ES-I3 (cell line): ENCODE measurements at regions not wholly inside any gene's neighbourhood (a gene's known extent, or its start where the extent isn't known, plus 50 kb on each side); places are given as distances from the start of the nearest gene placed in this dataset.
"Not testable (repeated sequence)": the region's sequence is repeated elsewhere in the genome, so short reads cannot be mapped to it uniquely, and the experiment has no call there.

Experiments
- H3K36me3 ChIP-seq: 2 replicates; pipeline ENCODE4 v1.6.1; 2013; ENCODE audit warnings: mild to moderate bottlenecking, low read length, control low read depth, moderate library complexity; ENCODE audit not compliant: insufficient read depth
- H3K4me1 ChIP-seq: 2 replicates; pipeline ENCODE4 v1.6.1; 2013; ENCODE audit warnings: mild to moderate bottlenecking, control low read depth, low read length; ENCODE audit not compliant: insufficient read depth
- H3K9ac ChIP-seq: 2 replicates; pipeline ENCODE4 v1.6.1; 2013; ENCODE audit warnings: low read depth, mild to moderate bottlenecking, low read length, moderate library complexity
- H3K9me3 ChIP-seq: 2 replicates; pipeline ENCODE4 v1.6.1; 2013; ENCODE audit warnings: mild to moderate bottlenecking, low read length, moderate library complexity; ENCODE audit not compliant: control insufficient read depth, insufficient read depth

- Histone ChIP-seq H3K9ac (no peak overlapping the region), H3K4me1 (no peaks in the 10 kb centered on the region), H3K9me3 (peaks cover 7% of the 10 kb centered on the region; the same call in 1 of the 2 replicates), H3K36me3 (no peaks in the 10 kb centered on the region)
These were observed 189.8 kb upstream of the DPYD start for GRCh38 chr1:98110674-98111073.

- H3K9ac ChIP-seq, H3K36me3 ChIP-seq, H3K9me3 ChIP-seq, H3K4me1 ChIP-seq: not testable (repeated sequence)
These were observed 187.5 kb upstream of the DPYD start for GRCh38 chr1:98108378-98108777.

- no peaks in the 10 kb centered on the region for H3K36me3 ChIP-seq
- peaks cover 7% of the 10 kb centered on the region; the same call in 1 of the 2 replicates for H3K9me3 ChIP-seq
- H3K4me1 ChIP-seq: no peaks in the 10 kb centered on the region; the same call in 1 of the 2 replicates
These were observed 186.4 kb upstream of the DPYD start for GRCh38 chr1:98107256-98107655.

GRCh38 chr1:98104289-98104688 lies 183.5 kb upstream of the DPYD start:
- peaks cover 7% of the 10 kb centered on the region; the same call in 1 of the 2 replicates for H3K9me3 ChIP-seq
- H3K36me3 ChIP-seq: no peaks in the 10 kb centered on the region
- H3K4me1 ChIP-seq: no peaks in the 10 kb centered on the region; the same call in 1 of the 2 replicates
- H3K9ac ChIP-seq: no peak overlapping the region

More at GRCh38 chr1:98107256-98107655, 186.4 kb upstream of the DPYD start:
- H3K9ac ChIP-seq: no peak overlapping the region

- no peaks in the 10 kb centered on the region for H3K36me3 ChIP-seq
- no peaks in the 10 kb centered on the region; the same call in 1 of the 2 replicates for H3K4me1 ChIP-seq
- peaks cover 7% of the 10 kb centered on the region; the same call in 1 of the 2 replicates for H3K9me3 ChIP-seq
- H3K9ac ChIP-seq: no peak overlapping the region
These were observed 182.9 kb upstream of the DPYD start for GRCh38 chr1:98103617-98104285.

GRCh38 chr1:98102345-98103030 lies 181.7 kb upstream of the DPYD start:
- Histone ChIP-seq H3K9ac (no peak overlapping the region), H3K36me3 (no peaks in the 10 kb centered on the region), H3K4me1 (no peaks in the 10 kb centered on the region; the same call in 1 of the 2 replicates), H3K9me3 (peaks cover 7% of the 10 kb centered on the region; the same call in 1 of the 2 replicates)

GRCh38 chr1:98101364-98101763 lies 180.5 kb upstream of the DPYD start:
- H3K9me3 ChIP-seq: no peaks in the 10 kb centered on the region
- H3K9ac ChIP-seq: no peak overlapping the region
- H3K4me1 ChIP-seq: no peaks in the 10 kb centered on the region; the same call in 1 of the 2 replicates
- no peaks in the 10 kb centered on the region for H3K36me3 ChIP-seq

- Histone ChIP-seq H3K9me3 (no peaks in the 10 kb centered on the region), H3K36me3 (no peaks in the 10 kb centered on the region), H3K9ac (no peak overlapping the region), H3K4me1 (no peaks in the 10 kb centered on the region; the same call in 1 of the 2 replicates)
These were observed 178.7 kb upstream of the DPYD start for GRCh38 chr1:98099501-98099900.

GRCh38 chr1:98098473-98098872 lies 177.6 kb upstream of the DPYD start:
- H3K9me3 ChIP-seq: no peaks in the 10 kb centered on the region
- no peaks in the 10 kb centered on the region for H3K36me3 ChIP-seq
- H3K4me1 ChIP-seq: no peaks in the 10 kb centered on the region

GRCh38 chr1:98090351-98090750 lies 169.5 kb upstream of the DPYD start:
- Histone ChIP-seq H3K36me3 (no peaks in the 10 kb centered on the region), H3K9me3 (no peaks in the 10 kb centered on the region), H3K4me1 (peaks cover 16% of the 10 kb centered on the region), H3K9ac (no peak overlapping the region)

More at GRCh38 chr1:98098473-98098872, 177.6 kb upstream of the DPYD start:
- no peak overlapping the region for H3K9ac ChIP-seq

GRCh38 chr1:98088381-98088780 lies 167.5 kb upstream of the DPYD start:
- Histone ChIP-seq H3K36me3 (no peaks in the 10 kb centered on the region), H3K9ac (no peak overlapping the region), H3K4me1 (peaks cover 26% of the 10 kb centered on the region), H3K9me3 (no peaks in the 10 kb centered on the region)

GRCh38 chr1:98086796-98087441 lies 166.1 kb upstream of the DPYD start:
- Histone ChIP-seq H3K4me1 (peaks cover 26% of the 10 kb centered on the region), H3K36me3 (no peaks in the 10 kb centered on the region), H3K9ac (no peak overlapping the region), H3K9me3 (no peaks in the 10 kb centered on the region)

- Histone ChIP-seq H3K9me3 (no peaks in the 10 kb centered on the region), H3K9ac (no peak overlapping the region), H3K36me3 (no peaks in the 10 kb centered on the region)
These were observed 165.3 kb upstream of the DPYD start for GRCh38 chr1:98086156-98086555.

GRCh38 chr1:98084188-98084587 lies 163.4 kb upstream of the DPYD start:
- H3K36me3 ChIP-seq: no peaks in the 10 kb centered on the region
- H3K9ac ChIP-seq: no peak overlapping the region
- no peaks in the 10 kb centered on the region for H3K9me3 ChIP-seq
- H3K4me1 ChIP-seq: peaks cover 26% of the 10 kb centered on the region

More at GRCh38 chr1:98086156-98086555, 165.3 kb upstream of the DPYD start:
- H3K4me1 ChIP-seq: peaks cover 26% of the 10 kb centered on the region
